PFSK-1 (cell line): ENCODE measurements at regions not wholly inside any gene's neighbourhood (a gene's known extent, or its start where the extent isn't known, plus 50 kb on each side); places are given as distances from the start of the nearest gene placed in this dataset.

Source experiments
- FOXP2 ChIP-seq: optimal IDR thresholded peaks from 2 replicates; pipeline ENCODE3; 2011; ENCODE audit warnings: borderline replicate concordance, control low read depth, inconsistent platforms; ENCODE audit not compliant: insufficient read depth; ENCODE audit errors: extremely low read length, extremely low read depth
- POLR2AphosphoS5 ChIP-seq: IDR thresholded peaks from 2 replicates; pipeline ENCODE4 v1.6.1; 2012; ENCODE audit warnings: low read depth, mild to moderate bottlenecking, control low read depth, low read length, moderate library complexity
- REST ChIP-seq, 2 experiments: IDR thresholded peaks; 2 replicates each; pipeline versions ENCODE4 v1.6.1 to v1.8.0; 2011 to 2012; ENCODE audit warnings: low read depth in 2 of 2, low read length in 2 of 2, control low read depth in 1 of 2, inconsistent platforms in 1 of 2, mild to moderate bottlenecking in 1 of 2, moderate library complexity in 1 of 2; ENCODE audit not compliant: insufficient read depth in 1 of 2
- SIN3A ChIP-seq: IDR thresholded peaks from 2 replicates; pipeline ENCODE4 v1.6.1; 2012; ENCODE audit warnings: mild to moderate bottlenecking, low read length, moderate library complexity, borderline replicate concordance; ENCODE audit not compliant: insufficient read depth
- TAF1 ChIP-seq: IDR thresholded peaks from 2 replicates; pipeline ENCODE4 v1.6.1; 2012; ENCODE audit warnings: low read length, control low read depth, borderline replicate concordance; ENCODE audit not compliant: insufficient read depth

- no peak for TF ChIP-seq POLR2AphosphoS5
- TF ChIP-seq TAF1 = no peak
- TF ChIP-seq REST (IDR thresholded peaks at IDR 0.05; ENCODE audit: insufficient read depth in 1 of 2, low read depth in 2 of 2, low read length in 2 of 2) = no peak
- no peak for TF ChIP-seq FOXP2
- TF ChIP-seq SIN3A = no peak
Measured at GRCh38 chr7:85586091-85586490, 399.2 kb upstream of the SEMA3D start.

DNA sequence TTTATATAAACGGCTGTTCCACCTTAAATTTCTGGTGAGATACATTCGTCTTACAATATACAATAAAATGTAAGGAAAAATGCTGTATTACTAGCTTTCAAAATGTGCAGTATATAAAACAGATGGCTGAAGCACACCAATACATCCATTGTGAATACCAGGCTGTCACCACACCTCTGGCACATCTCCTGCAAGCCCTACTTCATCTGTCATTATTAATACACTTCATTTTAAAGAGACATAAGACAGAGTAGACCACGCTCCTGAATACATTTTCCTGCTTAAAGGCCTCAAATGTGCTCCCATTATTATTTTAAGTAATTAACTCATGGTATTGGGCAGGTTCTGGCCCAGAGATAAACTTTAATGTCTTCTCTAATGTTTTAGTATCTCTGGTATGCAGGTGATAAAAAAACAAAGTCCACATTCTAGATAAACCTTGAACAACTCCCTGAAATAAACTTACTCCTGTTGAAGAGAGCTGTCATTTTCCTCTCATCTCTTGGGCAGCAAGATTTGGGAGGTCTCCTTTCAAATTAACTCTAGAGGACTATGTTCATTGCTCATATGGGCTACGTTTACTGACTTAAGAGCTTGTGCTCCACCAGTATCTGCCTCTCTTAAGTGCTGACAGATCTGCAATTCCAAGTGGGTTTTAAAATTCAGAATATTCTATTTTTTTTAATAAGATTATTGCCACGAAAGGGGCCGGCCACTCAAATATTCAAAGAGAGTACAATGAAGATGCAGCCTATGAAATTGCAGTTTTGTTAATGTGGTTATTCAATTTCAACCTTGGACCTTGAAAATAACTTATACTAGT, 396.5 kb upstream of the SEMA3D start:
- TF ChIP-seq TAF1 (no peak), FOXP2 (no peak)

GRCh38 chr7:85573844-85574243, 387.0 kb upstream of the SEMA3D start:
- TF ChIP-seq FOXP2 = no peak
- TF ChIP-seq REST (IDR thresholded peaks at IDR 0.05; ENCODE audit: insufficient read depth in 1 of 2, low read depth in 2 of 2, low read length in 2 of 2) = no peak
- no peak for TF ChIP-seq SIN3A
- no peak for TF ChIP-seq POLR2AphosphoS5
- no peak for TF ChIP-seq TAF1

- TF ChIP-seq REST (IDR thresholded peaks at IDR 0.05; ENCODE audit: insufficient read depth in 1 of 2, low read depth in 2 of 2, low read length in 2 of 2) = no peak
- TF ChIP-seq SIN3A = no peak
- no peak for TF ChIP-seq FOXP2
- TF ChIP-seq TAF1 = no peak
- TF ChIP-seq POLR2AphosphoS5 = no peak
Measured at GRCh38 chr7:85573346-85573745, 386.5 kb upstream of the SEMA3D start.

- TF ChIP-seq FOXP2 = no peak
- no peak for TF ChIP-seq REST (IDR thresholded peaks at IDR 0.05; ENCODE audit: insufficient read depth in 1 of 2, low read depth in 2 of 2, low read length in 2 of 2)
- no peak for TF ChIP-seq SIN3A
- TF ChIP-seq TAF1 = no peak
- TF ChIP-seq POLR2AphosphoS5 = no peak
Measured at GRCh38 chr7:85570898-85571297, 384.0 kb upstream of the SEMA3D start.
